DMS79 treated with DMSO at 0.1 percent for 48 hours (cell line): ENCODE measurements at regions not wholly inside any gene's neighbourhood (a gene's known extent, or its start where the extent isn't known, plus 50 kb on each side); places are given as distances from the start of the nearest gene placed in this dataset.

Experiments
- DNase-seq: peaks from one replicate; lab custom pipeline; 2025; lab: John Stamatoyannopoulos, UW

- DNase-seq = no peak
Measured at GRCh38 chr3:102599819-102600576, 165.2 kb downstream of the ZPLD1 start.

GRCh38 chr3:102605153-102605552, 170.3 kb downstream of the ZPLD1 start:
- no peak for DNase-seq

- no peak for DNase-seq
Measured at GRCh38 chr3:102608875-102609274, 174.1 kb downstream of the ZPLD1 start.

- no peak for DNase-seq
Measured at GRCh38 chr3:102614021-102614569, 179.3 kb downstream of the ZPLD1 start.

GRCh38 chr3:102614585-102614984, 179.8 kb downstream of the ZPLD1 start:
- no peak for DNase-seq

- DNase-seq = no peak
Measured at GRCh38 chr3:102617381-102617780, 182.6 kb downstream of the ZPLD1 start.

- DNase-seq = no peak
Measured at GRCh38 chr3:102619361-102619760, 184.5 kb downstream of the ZPLD1 start.

- DNase-seq = no peak
Measured at GRCh38 chr3:102629943-102630342, 195.1 kb downstream of the ZPLD1 start.

- no peak for DNase-seq
Measured at GRCh38 chr3:102630531-102630930, 195.7 kb downstream of the ZPLD1 start.

GRCh38 chr3:102643546-102643945, 208.7 kb downstream of the ZPLD1 start:
- DNase-seq = no peak

- DNase-seq = no peak
Measured at GRCh38 chr3:102646557-102646956, 211.7 kb downstream of the ZPLD1 start.

- DNase-seq = no peak
Measured at GRCh38 chr3:102660653-102661052, 225.8 kb downstream of the ZPLD1 start.

GRCh38 chr3:102661707-102662497, 227.1 kb downstream of the ZPLD1 start:
- DNase-seq = no peak

- no peak for DNase-seq
Measured at GRCh38 chr3:102662498-102662772, 227.6 kb downstream of the ZPLD1 start.

- DNase-seq = no peak
Measured at GRCh38 chr3:102664126-102664525, 229.3 kb downstream of the ZPLD1 start.

GRCh38 chr3:102665183-102665582, 230.4 kb downstream of the ZPLD1 start:
- DNase-seq = no peak

GRCh38 chr3:102668247-102668646, 233.4 kb downstream of the ZPLD1 start:
- no peak for DNase-seq

- no peak for DNase-seq
Measured at GRCh38 chr3:102670986-102671385, 236.2 kb downstream of the ZPLD1 start.

- DNase-seq = no peak
Measured at GRCh38 chr3:102672305-102672704, 237.5 kb downstream of the ZPLD1 start.

GRCh38 chr3:102673271-102674115, 238.7 kb downstream of the ZPLD1 start:
- peak; percentile 65 for DNase-seq

- DNase-seq = no peak
Measured at GRCh38 chr3:102674284-102674683, 239.5 kb downstream of the ZPLD1 start.

- DNase-seq = no peak
Measured at GRCh38 chr3:102676424-102676823, 241.6 kb downstream of the ZPLD1 start.
